HepG2 (cell line): ENCODE measurements at regions not wholly inside any gene's neighbourhood (a gene's known extent, or its start where the extent isn't known, plus 50 kb on each side); places are given as distances from the start of the nearest gene placed in this dataset.

Source experiments
- BHLHE40 ChIP-seq: IDR thresholded peaks from 2 replicates; pipeline ENCODE4 v1.6.1; 2011; ENCODE audit warnings: low read length, improper control_type of control experiment
- CENPX ChIP-seq: sonication (generic); formaldehyde crosslinking; IDR thresholded peaks from 2 replicates; pipeline ENCODE4 v1.9.0; 2021; ENCODE audit warnings: mild to moderate bottlenecking, missing genetic modification reagents, moderate library complexity
- E2F5 ChIP-seq: sonication (generic); formaldehyde crosslinking; conservative IDR thresholded peaks from 2 replicates; pipeline ENCODE4 v1.4.0; 2020; ENCODE audit warnings: missing genetic modification reagents
- ELF4 ChIP-seq: sonication (generic); formaldehyde crosslinking; IDR thresholded peaks from 2 replicates; pipeline ENCODE4 v1.5.0; 2020; ENCODE audit warnings: missing genetic modification reagents, mild to moderate bottlenecking, moderate library complexity, borderline replicate concordance
- FOXP1 ChIP-seq, 2 experiments: fragments of 450-650 bp in 1 of 2; IDR thresholded peaks; 2 replicates each; pipeline ENCODE4 v1.6.1; 2017 to 2018; ENCODE audit warnings: antibody characterized with exemption in 1 of 2
- GATAD2A ChIP-seq: IDR thresholded peaks from 2 replicates; pipeline ENCODE4 v1.6.1; 2016
- HDAC2 ChIP-seq: sonication (generic); formaldehyde crosslinking; IDR thresholded peaks from 2 replicates; pipeline ENCODE4 v1.4.0; 2020; ENCODE audit warnings: missing genetic modification reagents
- HMG20A ChIP-seq: IDR thresholded peaks from 2 replicates; pipeline ENCODE4 v1.6.1; 2016; ENCODE audit warnings: borderline replicate concordance
- JUNB ChIP-seq: sonication (generic); formaldehyde crosslinking; IDR thresholded peaks from 2 replicates; pipeline ENCODE4 v1.8.0; 2022; ENCODE audit warnings: missing genetic modification reagents, mild to moderate bottlenecking, borderline replicate concordance
- MTA3 ChIP-seq: sonication (generic); formaldehyde crosslinking; IDR thresholded peaks from 2 replicates; pipeline ENCODE4 v1.4.0; 2020; ENCODE audit warnings: missing genetic modification reagents
- MTF2 ChIP-seq: sonication (generic); formaldehyde crosslinking; IDR thresholded peaks from 2 replicates; pipeline ENCODE4 v1.5.0; 2020; ENCODE audit warnings: missing genetic modification reagents, borderline replicate concordance
- SOX13 ChIP-seq, 3 experiments: fragments of 450-650 bp in 1 of 3; sonication (generic) in 1 of 3; formaldehyde crosslinking in 1 of 3; IDR thresholded peaks in 2 of 3; conservative IDR thresholded peaks in 1 of 3; 2 replicates each; pipeline versions ENCODE4 v1.5.0 to v1.6.1; 2016 to 2020; ENCODE audit warnings: antibody characterized with exemption in 1 of 3, mild to moderate bottlenecking in 1 of 3, missing compliant biosample characterization in 1 of 3, missing genetic modification reagents in 1 of 3, moderate library complexity in 1 of 3
- SOX6 ChIP-seq, 2 experiments: fragments of 450-650 bp in 1 of 2; sonication (generic) in 1 of 2; formaldehyde crosslinking in 1 of 2; IDR thresholded peaks; 2 replicates each; pipeline versions ENCODE4 v1.4.0 to v1.6.1; 2017 to 2020; ENCODE audit warnings: antibody characterized with exemption in 1 of 2, mild to moderate bottlenecking in 1 of 2, missing genetic modification reagents in 1 of 2
- TBX3 ChIP-seq: fragments of 450-650 bp; IDR thresholded peaks from 2 replicates; pipeline ENCODE4 v1.6.1; 2017; ENCODE audit warnings: antibody characterized with exemption, mild to moderate bottlenecking, inconsistent platforms, borderline replicate concordance
- TGIF2 ChIP-seq: IDR thresholded peaks from 2 replicates; pipeline ENCODE4 v1.6.1; 2016; ENCODE audit warnings: control low read depth, missing compliant biosample characterization
- TRIM24 ChIP-seq: sonication (generic); formaldehyde crosslinking; IDR thresholded peaks from 2 replicates; pipeline ENCODE4 v1.8.0; 2022; ENCODE audit warnings: mild to moderate bottlenecking, missing genetic modification reagents
- ZFAT ChIP-seq: sonication (generic); formaldehyde crosslinking; conservative IDR thresholded peaks from 2 replicates; pipeline ENCODE4 v1.8.1; 2023; ENCODE audit warnings: missing genetic modification reagents, inconsistent platforms
- ZNF431 ChIP-seq: sonication (generic); formaldehyde crosslinking; IDR thresholded peaks from 2 replicates; pipeline ENCODE4 v1.9.0; 2022; ENCODE audit warnings: missing genetic modification reagents, low read depth, mild to moderate bottlenecking, borderline replicate concordance
- ZNF446 ChIP-seq: sonication (generic); formaldehyde crosslinking; IDR thresholded peaks from 2 replicates; pipeline ENCODE4 v1.5.0; 2020; ENCODE audit warnings: mild to moderate bottlenecking, missing genetic modification reagents
- ZNF530 ChIP-seq: sonication (generic); formaldehyde crosslinking; IDR thresholded peaks from 2 replicates; pipeline ENCODE4 v1.5.0; 2020; ENCODE audit warnings: low read depth, mild to moderate bottlenecking, missing genetic modification reagents
- ZNF558 ChIP-seq: sonication (generic); formaldehyde crosslinking; IDR thresholded peaks from 2 replicates; pipeline ENCODE4 v1.9.0; 2022; ENCODE audit warnings: mild to moderate bottlenecking, missing genetic modification reagents, borderline replicate concordance
- ZNF773 ChIP-seq: sonication (generic); formaldehyde crosslinking; IDR thresholded peaks from 2 replicates; pipeline ENCODE4 v1.4.0; 2020; ENCODE audit warnings: missing genetic modification reagents, borderline replicate concordance
- TF ChIP-seq, protein P1 (sequence below): sonication (generic); formaldehyde crosslinking; IDR thresholded peaks from 2 replicates; pipeline ENCODE4 v1.8.0; 2022; ENCODE audit warnings: missing genetic modification reagents, mild to moderate bottlenecking, inconsistent platforms, borderline replicate concordance
- TF ChIP-seq, protein P2 (sequence below): sonication (generic); formaldehyde crosslinking; IDR thresholded peaks from 2 replicates; pipeline ENCODE4 v1.4.0; 2020; ENCODE audit warnings: missing genetic modification reagents

GRCh38 chr18:42363446-42364441 lies 408.7 kb downstream of the PIK3C3 start (continued):
- TF ChIP-seq JUNB (no peak), BHLHE40 (no peak), HMG20A (CRISPR knock-in tag) (peak; percentile 16; the same call in 1 of the 2 replicates), ZNF773 (CRISPR knock-in tag) (no peak), MTF2 (no peak), ZNF431 (CRISPR knock-in tag) (no peak), MTA3 (CRISPR knock-in tag) (no peak), FOXP1 (IDR thresholded peaks at IDR 0.05) (no peak), FOXP1 (CRISPR knock-in tag; IDR thresholded peaks at IDR 0.05) (no peak), SOX6 (IDR thresholded peaks at IDR 0.05) (no peak), SOX6 (CRISPR knock-in tag; IDR thresholded peaks at IDR 0.05) (peak; percentile 77), ZNF530 (CRISPR knock-in tag) (no peak), ELF4 (CRISPR knock-in tag) (no peak), TGIF2 (CRISPR knock-in tag) (no peak), TRIM24 (CRISPR knock-in tag) (no peak), ZNF558 (CRISPR knock-in tag) (no peak), CENPX (CRISPR knock-in tag) (no peak), TBX3 (no peak), HDAC2 (peak; percentile 41; the same call in 1 of the 2 replicates), SOX13 (IDR thresholded peaks at IDR 0.05) (no peak), SOX13 (CRISPR knock-in tag; conservative IDR thresholded peaks at IDR 0.05 in 1 of 2, IDR thresholded peaks at IDR 0.05 in 1 of 2) (peak in 1 of 2 experiments; percentile 54; a peak in 1 of 4 replicates), GATAD2A (CRISPR knock-in tag) (no peak), ZNF446 (CRISPR knock-in tag) (no peak), ZFAT (no peak), E2F5 (no peak)
- TF ChIP-seq, protein P1, sequence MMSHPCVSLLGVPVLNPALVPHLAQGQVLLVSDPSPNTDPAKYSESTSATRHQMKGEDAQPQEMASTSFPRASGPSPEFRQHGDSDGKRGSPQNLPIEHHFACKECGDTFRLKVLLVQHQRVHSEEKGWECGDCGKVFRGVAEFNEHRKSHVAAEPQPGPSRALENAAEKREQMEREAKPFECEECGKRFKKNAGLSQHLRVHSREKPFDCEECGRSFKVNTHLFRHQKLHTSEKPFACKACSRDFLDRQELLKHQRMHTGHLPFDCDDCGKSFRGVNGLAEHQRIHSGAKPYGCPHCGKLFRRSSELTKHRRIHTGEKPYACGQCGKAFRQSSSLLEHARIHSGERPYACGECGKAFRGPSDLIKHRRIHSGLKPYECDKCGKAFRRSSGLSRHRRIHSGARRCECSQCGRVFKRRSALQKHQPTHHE (CRISPR knock-in tag) = no peak
- TF ChIP-seq, protein P2, sequence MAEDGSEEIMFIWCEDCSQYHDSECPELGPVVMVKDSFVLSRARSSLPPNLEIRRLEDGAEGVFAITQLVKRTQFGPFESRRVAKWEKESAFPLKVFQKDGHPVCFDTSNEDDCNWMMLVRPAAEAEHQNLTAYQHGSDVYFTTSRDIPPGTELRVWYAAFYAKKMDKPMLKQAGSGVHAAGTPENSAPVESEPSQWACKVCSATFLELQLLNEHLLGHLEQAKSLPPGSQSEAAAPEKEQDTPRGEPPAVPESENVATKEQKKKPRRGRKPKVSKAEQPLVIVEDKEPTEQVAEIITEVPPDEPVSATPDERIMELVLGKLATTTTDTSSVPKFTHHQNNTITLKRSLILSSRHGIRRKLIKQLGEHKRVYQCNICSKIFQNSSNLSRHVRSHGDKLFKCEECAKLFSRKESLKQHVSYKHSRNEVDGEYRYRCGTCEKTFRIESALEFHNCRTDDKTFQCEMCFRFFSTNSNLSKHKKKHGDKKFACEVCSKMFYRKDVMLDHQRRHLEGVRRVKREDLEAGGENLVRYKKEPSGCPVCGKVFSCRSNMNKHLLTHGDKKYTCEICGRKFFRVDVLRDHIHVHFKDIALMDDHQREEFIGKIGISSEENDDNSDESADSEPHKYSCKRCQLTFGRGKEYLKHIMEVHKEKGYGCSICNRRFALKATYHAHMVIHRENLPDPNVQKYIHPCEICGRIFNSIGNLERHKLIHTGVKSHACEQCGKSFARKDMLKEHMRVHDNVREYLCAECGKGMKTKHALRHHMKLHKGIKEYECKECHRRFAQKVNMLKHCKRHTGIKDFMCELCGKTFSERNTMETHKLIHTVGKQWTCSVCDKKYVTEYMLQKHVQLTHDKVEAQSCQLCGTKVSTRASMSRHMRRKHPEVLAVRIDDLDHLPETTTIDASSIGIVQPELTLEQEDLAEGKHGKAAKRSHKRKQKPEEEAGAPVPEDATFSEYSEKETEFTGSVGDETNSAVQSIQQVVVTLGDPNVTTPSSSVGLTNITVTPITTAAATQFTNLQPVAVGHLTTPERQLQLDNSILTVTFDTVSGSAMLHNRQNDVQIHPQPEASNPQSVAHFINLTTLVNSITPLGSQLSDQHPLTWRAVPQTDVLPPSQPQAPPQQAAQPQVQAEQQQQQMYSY (CRISPR knock-in tag) = no peak
